HepG2 (cell line): ENCODE measurements at regions not wholly inside any gene's neighbourhood (a gene's known extent, or its start where the extent isn't known, plus 50 kb on each side); places are given as distances from the start of the nearest gene placed in this dataset.

Experiments used
- ATAC-seq: fragments of 200-7000 bp; cut with Tn5 transposase; 3 replicates; pipeline ENCODE4 v1.9.1; 2020; ENCODE audit warnings: mild to moderate bottlenecking, moderate library complexity
- BruUV-seq: library from RNA; stranded (reverse); fragments of 400-500 nt; replicated peaks from 2 replicates; lab custom pipeline; 2021; lab: Mats Ljungman, UMichigan
- CTCF ChIA-PET: fragments of 300-600 bp; formaldehyde crosslinking; extraction: SDS; loops from one replicate; lab custom pipeline; 2021; ENCODE audit warnings: low total read pairs, inconsistent platforms, low intra/inter-chr PET ratio; lab: Yijun Ruan, JAX
- POLR2A ChIA-PET: fragments of 350-600 bp; sonication (Branson Sonifier 250); formaldehyde crosslinking; loops from one replicate; lab custom pipeline; 2020; ENCODE audit warnings: antibody characterized with exemption, inconsistent platforms; lab: Yijun Ruan, JAX
- DNase-seq: peaks from one replicate; pipeline ENCODE4 v3.0.0-alpha.2; 2015; ENCODE audit warnings: low spot score
- FAIRE-seq: peaks from 3 replicates; lab custom pipeline; 2011; peaks lifted over from hg19 to GRCh38; lab: Jason Lieb, UNC
- H2AFZ ChIP-seq: one replicate; pipeline ENCODE4 v1.6.1; 2011; ENCODE audit warnings: low read length, inconsistent platforms
- H3K27ac ChIP-seq: fragments of 300-600 bp; 3 replicates; pipeline ENCODE4 v1.8.0; 2011; ENCODE audit warnings: mixed run types, mild to moderate bottlenecking, mixed read lengths, low read length, inconsistent platforms; ENCODE audit not compliant: insufficient read depth; ENCODE audit errors: extremely low read length
- H3K27me3 ChIP-seq, 2 experiments: fragments of 200-600 bp in 1 of 2; 2 replicates in 1 of 2; 3 replicates in 1 of 2; pipeline versions ENCODE4 v1.6.0 to v1.8.0; 2011; ENCODE audit warnings: low read length in 2 of 2, mild to moderate bottlenecking in 2 of 2, moderate library complexity in 2 of 2, inconsistent platforms in 1 of 2; ENCODE audit not compliant: insufficient read depth in 2 of 2, control insufficient read depth in 1 of 2
- H3K36me3 ChIP-seq, 2 experiments: fragments of 200-600 bp in 1 of 2; replicated peaks in 1 of 2; 2 replicates in 1 of 2; 3 replicates in 1 of 2; pipeline versions ENCODE4 v1.5.1 to v1.8.0; 2011; ENCODE audit warnings: low read length in 2 of 2, inconsistent platforms in 1 of 2; ENCODE audit not compliant: insufficient read depth in 2 of 2, control insufficient read depth in 1 of 2
- H3K4me1 ChIP-seq: 2 replicates; pipeline ENCODE4 v1.5.1; 2012; ENCODE audit warnings: low read length, inconsistent platforms; ENCODE audit not compliant: insufficient read depth
- H3K4me2 ChIP-seq: 2 replicates; pipeline ENCODE4 v1.6.0; 2011; ENCODE audit warnings: low read depth, low read length, inconsistent platforms
- H3K4me3 ChIP-seq, 3 experiments: fragments of 200-600 bp in 1 of 3; sonication (generic), shearing (Covaris generic) in 1 of 3; replicated peaks in 1 of 3; 2 replicates each; pipeline ENCODE4 v1.5.1; 2011 to 2016; ENCODE audit warnings: low read length in 3 of 3, inconsistent platforms in 2 of 3, low read depth in 2 of 3, mild to moderate bottlenecking in 2 of 3, control low read depth in 1 of 3, mixed read lengths in 1 of 3; ENCODE audit not compliant: insufficient read depth in 1 of 3
- H3K79me2 ChIP-seq: one replicate; pipeline ENCODE4 v1.6.1; 2011; ENCODE audit warnings: low read length, inconsistent platforms; ENCODE audit not compliant: insufficient read depth
- H3K9ac ChIP-seq: 2 replicates; pipeline ENCODE4 v1.6.0; 2011; ENCODE audit warnings: mild to moderate bottlenecking, low read depth, low read length, inconsistent platforms; ENCODE audit not compliant: insufficient read depth
- H3K9me3 ChIP-seq: 2 replicates; pipeline ENCODE4 v1.5.1; 2012; ENCODE audit warnings: mild to moderate bottlenecking, low read length
- H4K20me1 ChIP-seq: 2 replicates; pipeline ENCODE4 v1.6.0; 2011; ENCODE audit warnings: inconsistent platforms, mild to moderate bottlenecking, low read length, moderate library complexity; ENCODE audit not compliant: insufficient read depth
- BRCA1 ChIP-seq: sonication (generic); formaldehyde crosslinking; IDR thresholded peaks from 2 replicates; pipeline ENCODE4 v1.4.0; 2020; ENCODE audit warnings: missing genetic modification reagents
- FOXJ3 ChIP-seq: sonication (generic); formaldehyde crosslinking; IDR thresholded peaks from 2 replicates; pipeline ENCODE4 v1.4.0; 2020; ENCODE audit warnings: missing genetic modification reagents, mild to moderate bottlenecking, borderline replicate concordance
- GFI1 ChIP-seq: sonication (generic); formaldehyde crosslinking; IDR thresholded peaks from 2 replicates; pipeline ENCODE4 v1.5.0; 2020; ENCODE audit warnings: missing genetic modification reagents, mild to moderate bottlenecking, borderline replicate concordance
- JUNB ChIP-seq: sonication (generic); formaldehyde crosslinking; IDR thresholded peaks from 2 replicates; pipeline ENCODE4 v1.8.0; 2022; ENCODE audit warnings: missing genetic modification reagents, mild to moderate bottlenecking, borderline replicate concordance
- NCOA2 ChIP-seq: sonication (generic); formaldehyde crosslinking; IDR thresholded peaks from 2 replicates; pipeline ENCODE4 v1.8.0; 2022; ENCODE audit warnings: inconsistent platforms
- NFKB2 ChIP-seq: sonication (generic); formaldehyde crosslinking; IDR thresholded peaks from 2 replicates; pipeline ENCODE4 v1.4.0; 2020; ENCODE audit warnings: missing genetic modification reagents, borderline replicate concordance
- PREB ChIP-seq: sonication (generic); formaldehyde crosslinking; IDR thresholded peaks from 2 replicates; pipeline ENCODE4 v1.4.0; 2020; ENCODE audit warnings: missing genetic modification reagents
- PTBP1 ChIP-seq: fragments of 200-400 bp; formaldehyde crosslinking; IDR thresholded peaks from 2 replicates; pipeline ENCODE4 v1.6.1; 2018; ENCODE audit warnings: low read length, low read depth; ENCODE audit not compliant: poor library complexity, severe bottlenecking
- SOX13 ChIP-seq, 3 experiments: fragments of 450-650 bp in 1 of 3; sonication (generic) in 1 of 3; formaldehyde crosslinking in 1 of 3; IDR thresholded peaks in 2 of 3; conservative IDR thresholded peaks in 1 of 3; 2 replicates each; pipeline versions ENCODE4 v1.5.0 to v1.6.1; 2016 to 2020; ENCODE audit warnings: antibody characterized with exemption in 1 of 3, mild to moderate bottlenecking in 1 of 3, missing compliant biosample characterization in 1 of 3, missing genetic modification reagents in 1 of 3, moderate library complexity in 1 of 3
- ZFX ChIP-seq: sonication (generic); formaldehyde crosslinking; IDR thresholded peaks from 2 replicates; pipeline ENCODE4 v1.4.0; 2020; ENCODE audit warnings: mild to moderate bottlenecking, low read depth, missing genetic modification reagents, moderate library complexity
- ZFY ChIP-seq: sonication (generic); formaldehyde crosslinking; IDR thresholded peaks from 2 replicates; pipeline ENCODE4 v1.4.0; 2020; ENCODE audit warnings: missing genetic modification reagents
- ZMYM2 ChIP-seq: sonication (generic); formaldehyde crosslinking; IDR thresholded peaks from 2 replicates; pipeline ENCODE4 v1.8.0; 2022; ENCODE audit warnings: mild to moderate bottlenecking, missing genetic modification reagents
- ZNF513 ChIP-seq: sonication (generic); formaldehyde crosslinking; conservative IDR thresholded peaks from 2 replicates; pipeline ENCODE4 v1.5.0; 2020; ENCODE audit warnings: missing genetic modification reagents
- ZNF614 ChIP-seq: IDR thresholded peaks from 2 replicates; pipeline ENCODE4 v1.6.1; 2018; ENCODE audit warnings: missing biosample characterization, missing genetic modification reagents, inconsistent platforms, borderline replicate concordance
- ZNF652 ChIP-seq: IDR thresholded peaks from 2 replicates; pipeline ENCODE4 v1.6.1; 2016; ENCODE audit warnings: low read depth, borderline replicate concordance
- ZNF670 ChIP-seq: sonication (generic); formaldehyde crosslinking; IDR thresholded peaks from 2 replicates; pipeline ENCODE4 v1.8.0; 2022; ENCODE audit warnings: mild to moderate bottlenecking, missing genetic modification reagents, borderline replicate concordance
- ZNF773 ChIP-seq: sonication (generic); formaldehyde crosslinking; IDR thresholded peaks from 2 replicates; pipeline ENCODE4 v1.4.0; 2020; ENCODE audit warnings: missing genetic modification reagents, borderline replicate concordance
- in situ Hi-C: cut with HindIII; loops from 2 replicates; pipeline ENCODE4 v1.10.0; 2017; ENCODE audit warnings: low pct_unique_long_range_greater_than_20kb; ENCODE audit not compliant: extremely low pct_ligation_motif_present
- intact Hi-C: fragments of 100-400 bp; cut with micrococcal nuclease; formaldehyde crosslinking; loops from one replicate; pipeline ENCODE4 v1.10.0; 2022; ENCODE audit not compliant: unreplicated experiment

GRCh38 chr7:9125246-9125645 is 691.8 kb downstream of the NXPH1 start:
- Histone ChIP-seq H3K79me2 (no peaks in the 10 kb centered on the region), H3K9me3 (peaks cover 75% of the 10 kb centered on the region), H2AFZ (no peak overlapping the region), H4K20me1 (no peaks in the 10 kb centered on the region), H3K27me3 (no peaks in the 10 kb centered on the region), H3K4me2 (no peak overlapping the region), H3K4me3 (no peak overlapping the region), H3K27ac (no peak overlapping the region), H3K4me1 (no peaks in the 10 kb centered on the region), H3K36me3 (no peaks in the 10 kb centered on the region), H3K9ac (no peak overlapping the region)
- POLR2A ChIA-PET = no interaction called here
- CTCF ChIA-PET = no interaction called here
- DNase-seq = no peak
- ATAC-seq = no peak
- FAIRE-seq = no peak
- in situ Hi-C loops (no loop called here), intact Hi-C loops (no loop called here)
- no peak for TF ChIP-seq ZNF773
- TF ChIP-seq FOXJ3 (CRISPR knock-in tag) = no peak
- TF ChIP-seq ZFY (CRISPR knock-in tag) = no peak
- no peak for TF ChIP-seq JUNB
- TF ChIP-seq ZMYM2 = no peak
- no peak for TF ChIP-seq NCOA2
- no peak for TF ChIP-seq GFI1 (CRISPR knock-in tag)
- no peak for TF ChIP-seq ZNF614 (CRISPR knock-in tag)
- TF ChIP-seq ZFX (CRISPR knock-in tag) = no peak
- no peak for TF ChIP-seq BRCA1
- no peak for TF ChIP-seq PTBP1
- TF ChIP-seq NFKB2 (CRISPR knock-in tag) = no peak
- no peak for TF ChIP-seq ZNF670
- no peak for TF ChIP-seq ZNF513 (CRISPR knock-in tag)
- TF ChIP-seq SOX13 (IDR thresholded peaks at IDR 0.05) = no peak
- TF ChIP-seq SOX13 (CRISPR knock-in tag; conservative IDR thresholded peaks at IDR 0.05 in 1 of 2, IDR thresholded peaks at IDR 0.05 in 1 of 2) = no peak
- no peak for TF ChIP-seq ZNF652 (CRISPR knock-in tag)
- TF ChIP-seq PREB (CRISPR knock-in tag) = no peak
- BruUV-seq = no TSS peak
